ENCODE measurements at regions not wholly inside any gene's neighbourhood (a gene's known extent, or its start where the extent isn't known, plus 50 kb on each side); places are given as distances from the start of the nearest gene placed in this dataset.

GRCh38 chr19:28606269-28607032, 606.5 kb downstream of the UQCRFS1 start:
- Histone ChIP-seq H3K27me3 (no peaks in the 10 kb centered on the region), H3K27ac (no peak overlapping the region), H3K4me1 (no peaks in the 10 kb centered on the region), H3K36me3 (no peaks in the 10 kb centered on the region), H3K9me3 (no peaks in the 10 kb centered on the region), H3K4me3 (no peak overlapping the region)
- DNase-seq (no peak), ATAC-seq (no peak)
- in situ Hi-C loops (cut with MboI; ENCODE audit: low sequenced_read_pairs in 4 of 4) (no loop called here), intact Hi-C loops (cut with DNase I; ENCODE audit: low total_unique reads) (no loop called here)
- no peak for TF ChIP-seq CTCF (IDR thresholded peaks at IDR 0.05 in 4 of 5, conservative IDR thresholded peaks at IDR 0.05 in 1 of 5)
- TF ChIP-seq POLR2A (IDR thresholded peaks at IDR 0.05): no peak

DNA sequence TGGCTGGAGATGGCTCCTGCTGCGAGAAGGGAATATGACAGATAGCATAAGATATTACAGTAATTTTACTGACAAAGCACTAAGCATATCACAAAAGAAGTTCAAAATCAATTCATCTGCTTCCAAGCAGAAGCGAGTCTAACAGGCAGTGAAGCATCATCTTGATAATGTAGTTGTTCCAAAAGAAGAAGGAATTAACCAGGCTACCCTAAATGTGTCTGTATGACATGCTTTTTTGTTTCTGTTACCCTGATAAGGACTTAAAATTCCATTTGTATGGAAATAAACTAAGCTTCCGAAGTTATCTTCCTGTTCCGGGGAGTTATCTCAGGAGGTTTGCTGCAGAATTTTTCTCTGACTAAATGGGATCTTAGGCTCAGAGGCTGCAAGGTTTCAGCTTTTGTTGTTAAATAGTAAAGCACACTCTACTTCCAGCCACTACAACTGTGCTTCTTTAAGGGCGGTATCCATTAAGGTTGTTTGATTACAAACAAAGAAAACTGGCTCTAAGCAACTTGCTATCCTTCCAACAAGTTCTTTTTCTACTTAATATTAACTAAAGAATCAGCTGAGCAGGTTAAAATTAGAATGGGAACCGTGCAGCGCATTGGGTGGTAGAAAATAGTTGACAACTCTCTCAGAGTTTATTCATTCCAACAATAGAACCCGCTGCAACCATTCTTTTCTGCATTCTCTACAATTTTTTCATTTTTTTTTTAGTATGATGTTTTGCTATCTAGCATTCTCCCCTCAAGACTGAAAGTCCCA, 607.3 kb downstream of the UQCRFS1 start:
- no peak for DNase-seq
- ATAC-seq: no peak
- Histone ChIP-seq H3K36me3 (no peaks in the 10 kb centered on the region), H3K4me3 (no peak overlapping the region), H3K27ac (no peak overlapping the region), H3K27me3 (no peaks in the 10 kb centered on the region), H3K9me3 (no peaks in the 10 kb centered on the region), H3K4me1 (no peaks in the 10 kb centered on the region)
- intact Hi-C loops (cut with DNase I; ENCODE audit: low total_unique reads) (no loop called here), in situ Hi-C loops (cut with MboI; ENCODE audit: low sequenced_read_pairs in 4 of 4) (no loop called here)
- no peak for TF ChIP-seq POLR2A (IDR thresholded peaks at IDR 0.05)
- TF ChIP-seq CTCF (IDR thresholded peaks at IDR 0.05 in 4 of 5, conservative IDR thresholded peaks at IDR 0.05 in 1 of 5): no peak

GRCh38 chr19:28603453-28603852, 609.5 kb downstream of the UQCRFS1 start:
- no peak for DNase-seq
- Histone ChIP-seq H3K4me1 (no peaks in the 10 kb centered on the region), H3K9me3 (no peaks in the 10 kb centered on the region), H3K27ac (no peak overlapping the region), H3K4me3 (no peak overlapping the region), H3K36me3 (no peaks in the 10 kb centered on the region), H3K27me3 (no peaks in the 10 kb centered on the region)
- TF ChIP-seq CTCF (IDR thresholded peaks at IDR 0.05 in 4 of 5, conservative IDR thresholded peaks at IDR 0.05 in 1 of 5): no peak
- no peak for TF ChIP-seq POLR2A (IDR thresholded peaks at IDR 0.05)
- intact Hi-C loops (cut with DNase I; ENCODE audit: low total_unique reads) (no loop called here), in situ Hi-C loops (cut with MboI; ENCODE audit: low sequenced_read_pairs in 4 of 4) (no loop called here)
- no peak for ATAC-seq

- in situ Hi-C loops (cut with MboI; ENCODE audit: low sequenced_read_pairs in 4 of 4): no loop called here
These were observed 610.2 kb downstream of the UQCRFS1 start for GRCh38 chr19:28602675-28603298.

More at GRCh38 chr19:28602675-28603298, 610.2 kb downstream of the UQCRFS1 start:
- H3K36me3 ChIP-seq: no peaks in the 10 kb centered on the region
- intact Hi-C loops (cut with DNase I; ENCODE audit: low total_unique reads): no loop called here
- H3K27me3 ChIP-seq: no peaks in the 10 kb centered on the region
- DNase-seq (no peak), ATAC-seq (no peak)
- no peak overlapping the region for H3K4me3 ChIP-seq
- H3K27ac ChIP-seq: no peak overlapping the region
- TF ChIP-seq CTCF (IDR thresholded peaks at IDR 0.05 in 4 of 5, conservative IDR thresholded peaks at IDR 0.05 in 1 of 5) (no peak), POLR2A (IDR thresholded peaks at IDR 0.05) (no peak)
- no peaks in the 10 kb centered on the region for H3K4me1 ChIP-seq
- H3K9me3 ChIP-seq: no peaks in the 10 kb centered on the region

All from gastrocnemius medialis (tissue), 4 donors.